SW480 (cell line): ENCODE measurements at regions not wholly inside any gene's neighbourhood (a gene's known extent, or its start where the extent isn't known, plus 50 kb on each side); places are given as distances from the start of the nearest gene placed in this dataset.
A peak's percentile ranks its signal among the peaks of the same experiment; 100 is the strongest.

Experiments
- DNase-seq: peaks from one replicate; pipeline ENCODE4 v3.0.0-alpha.2; 2016; ENCODE audit warnings: low spot score

- no peak for DNase-seq
Observed at GRCh38 chr1:9419369-9420041, 119.8 kb upstream of the SLC25A33 start.

DNA sequence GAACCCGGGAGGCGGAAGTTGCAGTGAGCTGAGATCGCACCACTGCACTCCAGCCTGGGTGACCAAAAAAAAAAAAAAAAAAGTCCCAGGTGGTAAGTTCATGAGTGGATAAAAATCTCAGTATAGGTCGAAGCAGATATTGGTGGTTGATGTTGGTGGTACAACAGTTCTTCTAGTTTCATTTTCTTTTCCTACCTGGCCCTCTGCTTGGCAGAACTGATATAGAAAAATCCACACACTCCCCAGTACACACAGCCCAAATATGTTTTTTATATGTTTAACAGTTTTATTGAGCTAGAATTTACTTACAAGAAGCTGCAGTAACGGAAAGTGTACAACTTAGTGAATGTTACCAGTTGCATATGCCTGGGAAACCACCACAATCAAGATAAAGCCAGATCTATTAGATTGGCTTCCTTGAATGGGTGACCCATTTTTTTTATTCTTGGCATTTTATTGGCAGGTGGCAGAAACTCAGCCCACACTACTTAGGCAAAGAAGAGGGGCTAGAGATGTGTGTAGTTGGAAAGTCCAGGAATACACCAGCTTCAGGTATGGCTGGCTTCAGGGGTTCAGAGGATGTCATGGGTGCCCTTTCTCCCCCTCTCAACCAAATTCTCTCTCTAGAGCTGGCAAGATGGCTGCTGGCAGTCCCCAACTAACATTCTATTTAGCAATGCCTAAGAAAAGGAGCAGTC, 118.3 kb upstream of the SLC25A33 start:
- no peak for DNase-seq

DNA sequence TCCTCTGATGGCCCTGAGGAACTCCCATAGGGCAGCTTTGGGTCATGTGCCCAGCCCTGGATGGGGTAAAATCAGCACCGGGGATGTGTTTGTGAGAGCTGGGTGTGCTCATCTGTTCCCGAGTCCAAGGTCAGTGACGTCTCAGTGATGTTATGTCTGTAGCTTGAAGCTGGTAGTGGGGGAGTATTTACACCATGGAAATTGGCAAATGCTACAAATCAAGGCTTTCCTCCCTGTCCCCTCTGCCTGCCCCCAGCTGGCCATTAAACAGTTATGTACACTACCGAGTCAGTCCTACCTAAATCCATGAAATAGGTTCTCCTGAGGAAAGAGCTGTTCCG, 117.8 kb upstream of the SLC25A33 start:
- DNase-seq: no peak

GRCh38 chr1:9422321-9422720, 116.9 kb upstream of the SLC25A33 start:
- no peak for DNase-seq

DNA sequence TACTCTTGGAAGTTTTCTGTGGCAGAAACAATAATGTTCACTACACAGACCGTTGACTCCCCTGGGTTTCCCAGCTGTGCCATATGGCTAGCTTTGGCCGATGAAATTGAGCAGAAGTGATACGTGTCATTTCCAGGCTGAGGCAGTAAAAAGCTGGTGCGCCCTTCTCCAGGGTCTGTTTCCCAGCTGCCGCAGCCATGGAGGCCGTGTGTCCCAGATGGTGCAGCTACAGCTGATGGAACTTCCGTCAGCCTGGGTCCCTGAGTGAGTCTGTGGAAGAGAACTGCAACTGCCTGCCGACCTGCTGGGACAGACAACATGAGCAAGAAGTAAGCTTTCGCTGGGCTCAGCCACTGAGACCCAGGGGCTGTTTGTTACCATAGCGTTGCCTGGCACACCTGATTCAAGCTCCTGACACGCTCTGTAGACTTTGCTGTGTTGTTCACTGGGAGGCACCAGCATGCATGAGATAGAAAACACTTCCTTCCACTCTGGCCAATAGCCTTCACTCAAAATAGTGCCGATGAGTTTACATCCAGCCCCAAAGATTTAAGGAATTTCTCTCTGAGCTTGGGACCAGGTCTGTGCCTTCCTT, 116.3 kb upstream of the SLC25A33 start:
- DNase-seq: no peak

DNA sequence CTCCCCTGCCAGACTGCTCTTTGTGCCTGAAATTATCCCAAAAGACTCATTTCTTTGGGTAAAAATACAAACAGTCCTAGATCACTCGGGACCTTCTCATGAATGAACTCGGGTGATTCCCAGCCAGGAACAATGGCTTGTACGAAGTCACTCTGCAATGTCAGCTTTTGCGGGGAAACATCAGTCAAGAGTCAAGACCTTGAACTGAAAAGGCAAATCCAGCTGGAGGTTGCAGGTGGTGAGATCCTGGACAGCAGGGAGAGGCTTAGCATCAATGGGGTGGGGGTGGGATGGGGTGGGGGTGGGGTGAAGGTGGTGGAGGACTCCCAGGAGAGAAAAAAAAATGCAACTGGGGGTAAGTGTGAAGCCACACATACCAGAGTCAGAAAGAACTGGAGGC, 115.0 kb upstream of the SLC25A33 start:
- no peak for DNase-seq

- no peak for DNase-seq
Observed at GRCh38 chr1:9425859-9426258, 113.4 kb upstream of the SLC25A33 start.

GRCh38 chr1:9426291-9426711, 113.0 kb upstream of the SLC25A33 start:
- no peak for DNase-seq

DNA sequence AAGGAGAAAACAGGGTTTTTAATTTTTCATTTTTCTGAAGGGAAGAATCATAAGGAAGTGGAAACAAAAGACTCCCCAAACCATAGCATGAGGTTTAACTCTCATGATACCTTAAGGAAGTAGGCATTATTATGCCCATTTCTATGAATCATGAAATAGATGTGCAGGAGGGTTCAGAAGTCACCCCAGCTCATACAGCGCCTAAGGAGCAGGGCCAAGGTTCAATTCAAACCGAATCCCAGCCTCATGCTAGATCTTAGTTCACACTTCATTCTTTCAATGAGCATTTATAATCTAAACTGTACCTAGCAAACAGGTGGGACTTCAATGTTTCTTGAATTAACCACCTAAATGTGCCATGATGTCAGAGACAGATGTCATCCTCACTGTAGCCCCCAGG, 111.9 kb upstream of the SLC25A33 start:
- no peak for DNase-seq

DNA sequence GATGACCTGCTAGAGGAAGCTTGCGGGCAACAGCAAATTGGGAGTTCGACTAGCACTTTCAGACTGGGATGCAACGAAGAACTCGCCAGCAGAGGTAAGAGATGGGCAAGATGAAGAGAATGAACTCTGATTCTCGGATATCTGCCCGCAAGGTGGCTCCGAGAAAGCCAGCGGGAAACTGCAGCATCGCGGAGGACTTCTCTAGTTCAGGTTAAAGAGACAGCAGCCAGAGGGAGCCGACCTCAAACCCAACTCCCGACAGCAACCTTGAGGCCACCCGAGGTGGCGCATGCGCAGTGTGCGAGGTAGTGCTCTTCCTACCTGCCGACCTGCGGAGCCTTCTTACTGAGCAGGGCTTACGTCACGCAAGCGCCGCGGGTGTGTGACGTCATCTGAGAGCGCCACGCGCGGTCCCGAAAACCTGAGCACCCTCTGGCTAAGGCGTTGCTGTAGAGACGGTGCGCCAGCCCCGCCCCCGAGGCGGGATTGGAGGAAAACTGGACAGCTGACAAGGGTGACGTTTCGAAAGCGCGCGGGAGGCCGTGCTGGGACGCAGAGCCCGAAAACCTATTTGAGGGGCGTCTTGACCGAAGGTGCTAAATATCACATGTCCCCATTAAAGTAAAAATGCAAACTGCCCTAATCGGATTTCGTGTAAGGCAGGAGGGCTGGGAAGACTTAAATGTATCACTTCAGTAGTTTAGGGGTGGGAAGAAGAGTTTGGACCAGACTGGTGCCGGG, 110.5 kb upstream of the SLC25A33 start:
- peak; percentile 99 for DNase-seq

GRCh38 chr1:9429342-9429711, 109.9 kb upstream of the SLC25A33 start:
- DNase-seq: no peak

- no peak for DNase-seq
Observed at GRCh38 chr1:9434247-9435152, 104.8 kb upstream of the SLC25A33 start.

GRCh38 chr1:9435153-9435636, 104.1 kb upstream of the SLC25A33 start:
- DNase-seq: no peak

- no peak for DNase-seq
Observed at GRCh38 chr1:9435854-9436640, 103.2 kb upstream of the SLC25A33 start.

GRCh38 chr1:9437961-9438430, 101.3 kb upstream of the SLC25A33 start:
- DNase-seq: no peak

- peak; percentile 50 for DNase-seq
Observed at GRCh38 chr1:9438431-9439073, 100.7 kb upstream of the SLC25A33 start.

GRCh38 chr1:9439074-9439761, 100.0 kb upstream of the SLC25A33 start:
- DNase-seq: no peak

DNA sequence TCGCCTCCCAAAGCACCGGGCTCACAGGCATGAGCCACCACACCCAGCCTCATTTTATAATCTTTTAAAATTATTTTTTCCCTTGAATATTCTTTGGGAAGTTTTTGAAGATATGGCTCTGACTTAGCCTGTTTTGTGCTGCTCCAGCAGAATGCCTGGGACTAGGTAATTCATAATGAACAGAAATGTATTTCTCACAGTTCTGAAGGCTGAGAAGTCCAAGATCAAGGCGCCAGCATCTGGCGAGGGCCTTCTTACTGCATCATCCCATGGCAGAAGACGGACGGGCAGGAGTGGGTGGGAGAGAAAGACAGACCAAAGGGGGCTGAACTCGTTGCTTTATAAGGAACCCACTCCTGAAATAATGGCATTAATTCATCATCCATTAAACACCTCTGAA, 99.0 kb upstream of the SLC25A33 start:
- no peak for DNase-seq

DNA sequence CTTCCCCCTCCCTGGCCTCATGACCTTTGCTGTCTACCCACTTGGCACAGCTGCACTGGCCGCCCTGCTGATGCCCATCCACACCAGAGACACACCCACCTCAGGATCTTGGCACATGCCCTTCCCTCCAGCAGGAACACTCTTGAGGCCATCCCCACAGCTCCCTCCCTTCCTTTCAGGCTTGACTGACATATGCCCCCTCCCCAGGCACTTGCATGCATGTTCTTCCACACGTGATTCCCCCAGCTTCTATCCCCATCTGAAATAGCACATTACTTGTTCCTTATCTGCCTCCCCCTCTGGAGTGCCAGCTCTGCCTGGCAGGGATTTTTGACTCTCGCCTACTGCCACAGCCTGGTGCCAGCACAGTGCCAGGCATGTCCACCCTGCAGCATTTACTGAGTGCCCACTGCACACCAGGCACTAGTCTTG, 98.5 kb upstream of the SLC25A33 start:
- DNase-seq: no peak
